HCT116 (cell line): ENCODE measurements at regions not wholly inside any gene's neighbourhood (a gene's known extent, or its start where the extent isn't known, plus 50 kb on each side); places are given as distances from the start of the nearest gene placed in this dataset.

Experiments
- ATAC-seq: fragments of 200-7000 bp; cut with Tn5 transposase; 2 replicates; pipeline ENCODE4 v1.9.1; 2020; ENCODE audit warnings: mild to moderate bottlenecking, moderate library complexity
- BruUV-seq: library from RNA; stranded (reverse); fragments of 400-500 nt; replicated peaks from 2 replicates; lab custom pipeline; 2021; lab: Mats Ljungman, UMichigan
- CTCF ChIA-PET: fragments of 300-600 bp; sonication (Branson Sonifier 250); formaldehyde crosslinking; loops from one replicate; lab custom pipeline; 2021; ENCODE audit warnings: antibody characterized with exemption; lab: Charles Lee
- POLR2A ChIA-PET: fragments of 300-600, 350-600 bp; sonication (Branson Sonifier 250); formaldehyde crosslinking; loops from one replicate; lab custom pipeline; 2021; ENCODE audit warnings: antibody characterized with exemption; lab: Charles Lee
- RAD21 ChIA-PET, 2 experiments: fragments of 300-600 bp; sonication (Branson Sonifier 250); formaldehyde crosslinking; loops; one replicate each; lab custom pipeline; 2023; ENCODE audit warnings: low total read pairs in 2 of 2; ENCODE audit not compliant: uncharacterized antibody in 2 of 2, unreplicated experiment in 2 of 2, low non-redundant PET in 1 of 2; lab: Charles Lee
- DNase-seq: peaks from one replicate; pipeline ENCODE4 v3.0.0-alpha.2; 2010; ENCODE audit warnings: low read depth, low spot score
- H2AFZ ChIP-seq: fragments of 200-600 bp; shearing (Covaris generic), sonication (generic); 2 replicates; pipeline ENCODE4 v1.6.1; 2017; ENCODE audit warnings: low read depth, mixed run types, mixed read lengths, antibody characterized with exemption, low read length; ENCODE audit not compliant: poor library complexity, severe bottlenecking
- H3K27ac ChIP-seq: 2 replicates; pipeline ENCODE4 v1.5.1; 2012; ENCODE audit warnings: low read depth, low read length
- H3K27me3 ChIP-seq: fragments of 200-600 bp; sonication (generic); 2 replicates; pipeline ENCODE4 v1.6.1; 2016; ENCODE audit warnings: mixed run types, low read length, mixed read lengths; ENCODE audit not compliant: insufficient read depth
- H3K36me3 ChIP-seq, 2 experiments: fragments of 200-500 bp in 1 of 2; fragments of 200-600 bp in 1 of 2; sonication (Bioruptor generic) in 1 of 2; sonication (generic) in 1 of 2; 2 replicates each; pipeline versions ENCODE4 v1.5.1 to v1.6.1; 2014 to 2016; ENCODE audit warnings: low read length in 2 of 2, inconsistent platforms in 1 of 2, mixed read lengths in 1 of 2, mixed run types in 1 of 2; ENCODE audit not compliant: insufficient read depth in 2 of 2, control insufficient read depth in 1 of 2
- H3K4me1 ChIP-seq, 2 experiments: fragments of 200-600 bp in 1 of 2; sonication (generic) in 1 of 2; 2 replicates each; pipeline versions ENCODE4 v1.5.1 to v1.6.1; 2012 to 2017; ENCODE audit warnings: low read length in 2 of 2, inconsistent platforms in 1 of 2, mild to moderate bottlenecking in 1 of 2, mixed read lengths in 1 of 2, mixed run types in 1 of 2, moderate library complexity in 1 of 2; ENCODE audit not compliant: insufficient read depth in 2 of 2, control insufficient read depth in 1 of 2
- H3K4me2 ChIP-seq: fragments of 200-600 bp; sonication (generic); 2 replicates; pipeline ENCODE4 v1.6.1; 2017; ENCODE audit warnings: mixed run types, low read length, mixed read lengths
- H3K4me3 ChIP-seq, 2 experiments: fragments of 200-600 bp in 1 of 2; sonication (generic) in 1 of 2; replicated peaks in 1 of 2; 2 replicates each; pipeline ENCODE4 v1.5.1; 2011 to 2016; ENCODE audit warnings: low read length in 2 of 2, control low read depth in 1 of 2, low read depth in 1 of 2, mild to moderate bottlenecking in 1 of 2, mixed read lengths in 1 of 2, mixed run types in 1 of 2
- H3K79me2 ChIP-seq: fragments of 200-600 bp; sonication (generic); 2 replicates; pipeline ENCODE4 v1.6.1; 2017; ENCODE audit warnings: mild to moderate bottlenecking, mixed run types, low read length, moderate library complexity, mixed read lengths; ENCODE audit not compliant: insufficient read depth
- H3K9ac ChIP-seq: fragments of 200-600 bp; sonication (generic); 2 replicates; pipeline ENCODE4 v1.6.1; 2016; ENCODE audit warnings: low read length, mixed read lengths
- H3K9me2 ChIP-seq: fragments of 200-600 bp; sonication (generic), shearing (Covaris generic); 2 replicates; pipeline ENCODE4 v1.6.1; 2017; ENCODE audit warnings: mixed run types, mild to moderate bottlenecking, moderate library complexity; ENCODE audit not compliant: insufficient read depth
- H3K9me3 ChIP-seq, 2 experiments: fragments of 200-500 bp in 1 of 2; fragments of 200-600 bp in 1 of 2; sonication (Bioruptor generic) in 1 of 2; sonication (generic) in 1 of 2; 2 replicates each; pipeline ENCODE4 v1.6.1; 2014 to 2017; ENCODE audit warnings: low read length in 2 of 2, mixed read lengths in 2 of 2, inconsistent platforms in 1 of 2, low read depth in 1 of 2, mild to moderate bottlenecking in 1 of 2, mixed run types in 1 of 2, moderate library complexity in 1 of 2; ENCODE audit not compliant: control insufficient read depth in 1 of 2, insufficient read depth in 1 of 2
- H4K20me1 ChIP-seq: fragments of 200-600 bp; sonication (generic), shearing (Covaris generic); 2 replicates; pipeline ENCODE4 v1.6.1; 2017; ENCODE audit warnings: mixed run types, mild to moderate bottlenecking, moderate library complexity; ENCODE audit not compliant: insufficient read depth
- CEBPB ChIP-seq: IDR thresholded peaks from 2 replicates; pipeline ENCODE4 v1.6.1; 2012; ENCODE audit warnings: low read depth
- EGR1 ChIP-seq: IDR thresholded peaks from 2 replicates; pipeline ENCODE4 v1.6.1; 2012; ENCODE audit warnings: low read depth
- EZH2 ChIP-seq: fragments of 200-600 bp; sonication (generic); IDR thresholded peaks from 2 replicates; pipeline ENCODE4 v1.6.1; 2017; ENCODE audit warnings: antibody characterized with exemption, mixed run types
- EZH2phosphoT487 ChIP-seq: fragments of 200-600 bp; IDR thresholded peaks from 2 replicates; pipeline ENCODE4 v1.6.1; 2018; ENCODE audit warnings: antibody characterized with exemption, borderline replicate concordance
- MAX ChIP-seq: IDR thresholded peaks from 2 replicates; pipeline ENCODE4 v1.6.1; 2012
- POLR2A ChIP-seq: IDR thresholded peaks from 2 replicates; pipeline ENCODE4 v1.7.0; 2011; ENCODE audit warnings: borderline replicate concordance; ENCODE audit not compliant: insufficient read depth, insufficient read length; ENCODE audit errors: extremely low read depth
- RAD21 ChIP-seq: IDR thresholded peaks from 2 replicates; pipeline ENCODE4 v1.6.1; 2012; ENCODE audit warnings: low read depth, mild to moderate bottlenecking
- SIN3A ChIP-seq: IDR thresholded peaks from 2 replicates; pipeline ENCODE4 v1.6.1; 2012; ENCODE audit warnings: low read depth
- YY1 ChIP-seq: IDR thresholded peaks from 2 replicates; pipeline ENCODE4 v1.6.1; 2011; ENCODE audit warnings: low read length, low read depth, moderate library complexity, mild to moderate bottlenecking; ENCODE audit not compliant: insufficient replicate concordance; ENCODE audit errors: extremely low read depth
- intact Hi-C: fragments of 100-400 bp; cut with micrococcal nuclease; formaldehyde crosslinking; loops from 2 replicates; pipeline ENCODE4 v1.10.0; 2022

GRCh38 chr1:168467452-168467851 lies 76.3 kb downstream of the XCL2 start:
- Histone ChIP-seq H3K9me3 (no peaks in the 10 kb centered on the region), H4K20me1 (no peaks in the 10 kb centered on the region), H3K36me3 (no peaks in the 10 kb centered on the region), H3K9ac (no peak overlapping the region), H3K4me2 (no peak overlapping the region), H3K27ac (no peak overlapping the region), H3K9me2 (no peaks in the 10 kb centered on the region), H3K27me3 (no peaks in the 10 kb centered on the region), H3K4me3 (no peak overlapping the region), H3K79me2 (no peaks in the 10 kb centered on the region), H3K4me1 (peaks cover 20 to 41% of the 10 kb centered on the region in 2 experiments), H2AFZ (peak overlapping the region; percentile 84)
- ChIA-PET CTCF (no interaction called here), RAD21 (no interaction called here), POLR2A (no interaction called here)
- intact Hi-C loops: no loop called here
- no TSS peak for BruUV-seq
- DNase-seq: no peak
- no peak for ATAC-seq
- TF ChIP-seq EZH2phosphoT487: no peak
- no peak for TF ChIP-seq MAX
- no peak for TF ChIP-seq EZH2
- TF ChIP-seq, all 23 proteins: peak for 0

GRCh38 chr1:168466714-168467131 lies 77.1 kb downstream of the XCL2 start:
- Histone ChIP-seq H3K9ac (no peak overlapping the region), H4K20me1 (no peaks in the 10 kb centered on the region), H3K27me3 (no peaks in the 10 kb centered on the region), H2AFZ (no peak overlapping the region), H3K27ac (no peak overlapping the region), H3K9me2 (no peaks in the 10 kb centered on the region), H3K79me2 (no peaks in the 10 kb centered on the region), H3K4me1 (peaks cover 20 to 41% of the 10 kb centered on the region in 2 experiments), H3K4me2 (no peak overlapping the region), H3K9me3 (no peaks in the 10 kb centered on the region), H3K4me3 (no peak overlapping the region), H3K36me3 (no peaks in the 10 kb centered on the region)
- CTCF ChIA-PET: no interaction called here
- no peak for ATAC-seq
- BruUV-seq: no TSS peak
- POLR2A ChIA-PET: no interaction called here
- intact Hi-C loops: no loop called here
- no peak for DNase-seq
- TF ChIP-seq POLR2A: no peak
- TF ChIP-seq EGR1: no peak
- no peak for TF ChIP-seq CEBPB
- TF ChIP-seq YY1: no peak
- no peak for TF ChIP-seq MAX
- TF ChIP-seq SIN3A: no peak
- no peak for TF ChIP-seq RAD21
- RAD21 ChIA-PET: no interaction called here
